ENCODE measurements at regions not wholly inside any gene's neighbourhood (a gene's known extent, or its start where the extent isn't known, plus 50 kb on each side); places are given as distances from the start of the nearest gene placed in this dataset.

GRCh38 chr2:23178396-23178795, 206.6 kb upstream of the KLHL29 start:
- H3K27me3 ChIP-seq (ENCODE audit: control insufficient read depth, insufficient read depth, low read length): no peaks in the 10 kb centered on the region
- TF ChIP-seq CTCF (IDR thresholded peaks at IDR 0.05; ENCODE audit: insufficient read depth, low read length, poor library complexity, severe bottlenecking): no peak

GRCh38 chr2:23183733-23184132, 201.2 kb upstream of the KLHL29 start:
- DNase-seq (ENCODE audit: low read depth): no peak
- Histone ChIP-seq H3K4me3 (ENCODE audit: low read depth, low read length) (no peak overlapping the region), H3K36me3 (ENCODE audit: control insufficient read depth, insufficient read depth, low read length) (no peaks in the 10 kb centered on the region), H3K27me3 (ENCODE audit: control insufficient read depth, insufficient read depth, low read length) (no peaks in the 10 kb centered on the region)
- TF ChIP-seq CTCF (IDR thresholded peaks at IDR 0.05; ENCODE audit: insufficient read depth, low read length, poor library complexity, severe bottlenecking): no peak

More at GRCh38 chr2:23178396-23178795, 206.6 kb upstream of the KLHL29 start:
- DNase-seq (ENCODE audit: low read depth): no peak
- Histone ChIP-seq H3K36me3 (ENCODE audit: control insufficient read depth, insufficient read depth, low read length) (no peaks in the 10 kb centered on the region), H3K4me3 (ENCODE audit: low read depth, low read length) (no peak overlapping the region)

GRCh38 chr2:23198316-23199114, 186.5 kb upstream of the KLHL29 start:
- no peak for DNase-seq (ENCODE audit: low read depth)
- no peak overlapping the region for H3K4me3 ChIP-seq (ENCODE audit: low read depth, low read length)
- H3K27me3 ChIP-seq (ENCODE audit: control insufficient read depth, insufficient read depth, low read length): no peaks in the 10 kb centered on the region
- no peak for TF ChIP-seq CTCF (IDR thresholded peaks at IDR 0.05; ENCODE audit: insufficient read depth, low read length, poor library complexity, severe bottlenecking)
- no peaks in the 10 kb centered on the region for H3K36me3 ChIP-seq (ENCODE audit: control insufficient read depth, insufficient read depth, low read length)

- Histone ChIP-seq H3K36me3 (ENCODE audit: control insufficient read depth, insufficient read depth, low read length) (no peaks in the 10 kb centered on the region), H3K4me3 (ENCODE audit: low read depth, low read length) (no peak overlapping the region), H3K27me3 (ENCODE audit: control insufficient read depth, insufficient read depth, low read length) (no peaks in the 10 kb centered on the region)
- DNase-seq (ENCODE audit: low read depth): no peak
- TF ChIP-seq CTCF (IDR thresholded peaks at IDR 0.05; ENCODE audit: insufficient read depth, low read length, poor library complexity, severe bottlenecking): peak; percentile 38
These were observed 185.7 kb upstream of the KLHL29 start for GRCh38 chr2:23199115-23199918.

- no peaks in the 10 kb centered on the region for H3K36me3 ChIP-seq (ENCODE audit: control insufficient read depth, insufficient read depth, low read length)
- no peak for DNase-seq (ENCODE audit: low read depth)
- no peak overlapping the region for H3K4me3 ChIP-seq (ENCODE audit: low read depth, low read length)
- H3K27me3 ChIP-seq (ENCODE audit: control insufficient read depth, insufficient read depth, low read length): no peaks in the 10 kb centered on the region
- TF ChIP-seq CTCF (IDR thresholded peaks at IDR 0.05; ENCODE audit: insufficient read depth, low read length, poor library complexity, severe bottlenecking): no peak
These were observed 184.8 kb upstream of the KLHL29 start for GRCh38 chr2:23200068-23200786.

All from kidney epithelial cell (primary cell).